ENCODE measurements at regions not wholly inside any gene's neighbourhood (a gene's known extent, or its start where the extent isn't known, plus 50 kb on each side); places are given as distances from the start of the nearest gene placed in this dataset.
"Not testable (repeated sequence)": the region's sequence is repeated elsewhere in the genome, so short reads cannot be mapped to it uniquely, and the experiment has no call there.

DNA sequence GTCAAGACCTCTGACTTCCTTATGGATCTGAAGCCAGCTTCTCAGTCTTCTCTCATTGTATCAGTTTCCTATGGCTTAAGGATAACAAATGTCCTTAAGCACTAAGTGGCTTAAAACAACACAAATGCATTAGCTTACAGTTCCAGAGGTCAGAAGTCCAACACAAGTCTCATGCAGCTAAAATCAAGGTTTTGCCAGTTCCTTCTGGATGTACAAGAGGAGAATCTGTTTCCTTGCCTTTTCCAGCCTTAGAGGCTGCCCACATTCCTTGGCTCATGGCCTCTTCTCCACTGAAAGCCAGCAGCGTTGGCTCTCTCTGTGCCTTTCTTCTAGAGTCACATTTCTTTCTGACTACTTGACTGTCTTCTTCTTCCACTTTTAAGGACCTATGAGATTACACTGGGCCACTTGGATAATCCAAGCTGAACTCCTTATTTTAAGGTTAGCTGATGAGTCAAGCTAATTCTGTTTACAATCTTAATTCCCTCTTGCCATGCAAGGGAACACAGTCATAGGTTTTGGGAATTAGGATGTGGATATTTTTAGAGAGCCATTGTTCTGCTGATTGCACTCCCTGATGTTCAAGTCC lies 179.0 kb downstream of the BCAS1 start:
- no peak for DNase-seq

DNA sequence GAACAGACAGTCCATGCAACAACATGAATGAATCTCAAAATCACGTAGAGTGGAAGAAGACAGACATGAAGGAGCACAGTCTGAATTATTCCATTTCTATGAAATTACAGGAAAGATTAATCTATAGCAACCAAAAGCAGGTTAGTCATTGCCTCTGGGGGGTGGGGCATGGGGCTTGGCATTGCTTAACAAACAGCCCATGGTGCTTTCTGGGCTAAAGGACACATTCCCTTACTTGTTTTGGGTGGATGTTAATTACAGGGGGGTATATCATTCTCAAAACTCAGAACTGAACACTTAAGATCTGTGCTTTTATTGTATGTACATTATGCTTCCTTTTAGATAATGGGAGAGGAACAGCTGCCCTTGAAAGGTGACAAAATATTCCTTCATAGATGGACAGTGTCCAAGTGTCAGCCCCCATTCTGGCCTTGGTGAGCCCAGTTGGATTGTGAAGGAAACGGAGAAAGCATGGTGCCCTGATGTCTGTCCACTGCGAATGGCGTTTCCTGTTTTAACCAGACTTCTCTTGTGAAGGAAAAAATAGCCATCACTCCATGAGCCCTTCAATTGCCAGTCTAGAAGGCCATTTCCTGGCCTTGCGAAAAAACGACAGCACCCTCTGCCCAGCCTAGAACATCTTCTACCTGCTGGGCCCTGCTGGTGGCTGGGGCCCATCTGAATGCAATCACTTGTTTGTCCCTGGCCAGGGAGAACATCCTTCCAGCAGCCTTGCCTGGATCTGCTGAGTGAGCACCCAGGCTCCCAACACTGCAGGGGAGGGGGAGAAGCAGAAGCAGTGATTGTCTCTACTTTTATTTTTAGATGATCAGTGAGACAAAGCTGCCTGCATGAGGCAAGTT lies 179.7 kb downstream of the BCAS1 start:
- DNase-seq: no peak

DNA sequence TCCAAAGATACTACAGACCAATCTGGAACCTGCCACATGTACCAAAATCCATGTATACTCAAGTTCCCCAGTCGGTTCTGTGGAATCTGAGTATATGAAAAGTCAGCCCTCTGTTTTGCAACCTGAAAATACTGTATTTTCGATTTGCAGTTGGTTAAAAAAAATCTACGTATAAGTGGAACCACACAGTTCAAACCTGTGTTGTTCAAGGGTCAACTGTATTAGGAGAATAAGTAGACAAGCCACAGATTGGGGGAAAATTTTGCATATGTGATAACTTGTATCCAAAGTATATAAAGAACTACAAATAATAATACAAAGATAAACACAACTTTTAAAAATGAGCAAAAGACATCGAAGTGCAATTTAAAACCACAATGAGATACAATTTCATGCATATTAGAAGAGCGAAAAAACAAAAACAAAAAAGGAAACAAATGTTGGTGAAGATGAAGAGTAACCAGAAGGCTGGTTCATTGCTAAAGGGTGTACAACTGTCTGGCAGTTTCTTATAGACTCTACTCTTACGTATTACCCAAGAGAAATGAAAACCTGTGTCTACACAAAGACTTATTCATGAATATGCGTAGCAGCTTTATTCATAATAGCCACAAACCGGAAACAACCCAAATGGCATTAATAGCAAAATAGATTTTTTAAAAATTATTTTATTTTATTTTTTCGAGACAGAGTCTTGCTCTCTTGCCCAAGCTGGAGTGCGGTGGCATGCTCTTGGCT lies 180.8 kb downstream of the BCAS1 start:
- no peak for DNase-seq

DNA sequence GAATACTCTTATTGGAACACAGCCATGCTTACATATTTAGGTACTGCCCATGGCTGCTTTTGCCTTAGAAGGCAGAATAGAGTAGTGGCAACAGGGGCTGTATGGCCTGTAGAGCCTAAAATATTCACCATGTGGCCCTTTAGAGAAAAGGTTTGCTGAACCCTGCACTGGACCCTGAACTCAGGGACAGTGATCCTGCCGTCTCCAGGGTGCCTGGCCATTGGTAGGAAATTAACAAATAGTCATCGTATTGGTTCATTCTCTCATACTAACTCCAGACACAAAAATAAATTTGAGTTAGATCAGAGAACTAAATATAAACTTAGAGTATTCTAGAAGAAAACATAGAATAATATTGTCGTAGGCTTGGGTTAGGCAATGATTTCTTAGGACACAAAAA lies 181.4 kb downstream of the BCAS1 start:
- no peak for DNase-seq

DNA sequence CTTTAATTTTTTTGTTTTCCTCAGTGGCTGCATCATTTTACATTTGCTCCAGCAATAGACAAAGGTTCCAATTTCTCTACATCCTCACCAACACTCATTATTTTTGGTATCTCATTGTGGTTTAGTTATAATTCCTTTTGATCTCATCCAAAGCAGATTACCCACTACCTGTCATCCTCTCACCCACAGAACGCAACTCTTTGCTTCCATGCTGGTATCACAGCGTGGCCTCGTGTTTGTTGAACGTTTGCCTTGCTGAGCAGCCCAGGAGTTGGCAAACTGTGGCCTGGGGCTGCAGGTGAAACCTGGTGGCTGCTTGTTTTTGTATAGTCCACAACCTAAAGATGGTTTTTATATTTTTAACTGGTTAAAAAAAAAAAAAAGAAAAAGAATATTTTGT lies 181.9 kb downstream of the BCAS1 start:
- no peak for DNase-seq

DNA sequence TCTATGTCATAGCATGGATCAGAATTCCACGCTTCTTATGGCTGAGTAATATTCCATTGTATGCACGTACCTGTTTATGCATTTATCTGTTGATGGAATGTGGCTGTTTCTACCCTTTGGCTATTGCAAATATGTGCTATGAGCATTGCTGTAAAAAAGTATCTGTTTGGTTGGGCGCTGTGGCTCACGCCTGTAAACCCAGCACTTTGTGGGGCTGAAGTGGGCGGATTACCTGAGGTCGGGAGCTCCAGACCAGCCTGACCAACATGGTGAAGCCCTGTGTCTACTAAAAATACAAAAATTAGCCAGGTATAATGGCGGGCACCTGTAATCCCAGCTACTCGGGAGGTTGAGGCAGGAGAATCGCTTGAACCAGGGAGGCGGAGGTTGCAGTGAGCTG lies 182.4 kb downstream of the BCAS1 start:
- DNase-seq: no peak

DNA sequence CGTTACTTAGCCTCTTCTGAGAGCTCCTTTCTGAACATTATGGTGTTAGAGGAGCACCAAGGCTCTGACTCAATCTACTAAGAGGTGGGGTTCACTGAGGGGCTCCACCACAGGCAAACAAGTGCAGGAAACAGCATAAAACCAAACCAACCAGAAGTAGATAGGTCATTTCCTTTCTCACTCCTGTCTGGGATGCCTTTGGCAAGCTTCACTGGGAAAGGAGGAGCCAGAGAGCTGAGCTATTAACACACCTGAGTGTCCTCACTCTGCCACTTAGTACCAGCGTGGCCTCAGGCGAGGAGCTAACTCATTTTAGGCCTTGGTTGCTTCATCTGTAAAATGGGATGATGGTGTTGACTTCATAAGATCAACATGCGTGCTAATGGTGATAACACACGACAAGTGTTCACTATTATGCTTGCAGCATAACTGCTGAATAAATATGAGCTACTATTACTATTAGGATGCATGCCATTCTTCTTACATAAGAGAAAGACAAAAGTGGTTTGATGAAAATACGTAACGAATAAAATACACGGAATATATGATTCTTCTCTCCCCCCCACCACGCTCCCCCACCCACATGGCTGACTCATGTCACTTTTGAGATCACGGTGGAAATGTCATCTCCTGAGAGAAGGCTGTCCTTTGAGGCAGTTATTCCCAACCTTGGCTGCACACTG lies 185.4 kb downstream of the BCAS1 start:
- DNase-seq: no peak

DNA sequence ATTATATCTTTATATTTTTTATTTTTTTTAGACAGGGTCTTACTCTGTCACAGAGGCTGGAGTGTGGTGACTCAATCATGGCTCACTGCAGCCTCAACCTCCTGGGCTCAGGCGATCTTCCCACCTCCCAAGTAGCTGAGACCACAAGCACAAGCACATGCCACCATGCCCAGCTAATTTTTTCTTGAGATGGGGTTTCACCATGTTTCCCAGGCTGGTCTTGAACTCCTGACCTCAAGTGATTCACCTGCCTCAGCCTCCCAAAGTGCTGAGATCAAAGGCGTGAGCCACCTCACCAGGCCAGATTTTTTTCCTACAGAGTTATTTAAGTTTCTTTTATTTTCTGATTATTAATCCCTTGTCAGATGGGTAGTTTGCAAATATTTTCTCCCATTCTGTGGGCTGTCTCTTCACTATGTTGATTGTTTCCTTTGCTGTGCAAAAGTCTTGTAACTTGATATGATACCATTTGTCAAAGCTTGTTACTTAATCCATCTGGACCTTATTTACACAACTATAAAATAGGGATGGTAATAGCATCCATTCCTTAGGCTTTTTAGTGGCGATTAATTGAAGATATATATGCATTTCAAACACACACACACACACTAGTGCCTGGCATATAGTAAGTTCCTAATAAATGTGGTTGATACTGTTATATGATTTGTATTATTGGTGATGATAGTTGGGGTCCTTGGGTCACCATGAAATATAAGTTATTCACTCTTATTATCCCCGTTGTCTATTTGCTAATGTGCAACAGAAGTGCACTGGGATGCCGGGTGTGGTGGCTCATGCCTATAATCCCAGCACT lies 187.1 kb downstream of the BCAS1 start:
- no peak for DNase-seq

DNA sequence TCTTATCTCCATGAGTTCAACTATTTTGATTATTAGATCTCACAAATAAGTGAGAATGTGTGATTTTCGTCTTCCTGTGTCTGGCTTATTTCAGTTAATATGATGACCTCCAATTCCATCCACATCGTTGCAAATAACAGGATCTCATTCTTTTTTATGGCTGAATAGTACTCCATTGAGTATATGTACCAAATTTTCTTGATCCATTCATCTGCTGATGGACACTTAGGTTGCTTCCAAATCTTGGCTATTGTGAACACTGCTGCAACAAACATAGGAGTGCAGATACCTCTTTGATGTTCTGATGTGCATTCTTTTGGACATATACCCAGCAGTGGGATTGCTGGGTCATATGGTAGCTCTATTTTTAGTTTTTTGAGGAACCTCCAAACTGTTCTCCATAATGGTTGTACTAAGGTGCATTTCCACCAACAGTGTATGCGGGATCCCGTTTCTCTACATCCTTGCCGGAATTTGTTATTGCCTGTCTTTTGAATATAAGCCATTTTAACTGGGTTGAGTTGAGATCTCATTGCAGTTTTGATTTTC lies 187.9 kb downstream of the BCAS1 start:
- not testable (repeated sequence) for DNase-seq

DNA sequence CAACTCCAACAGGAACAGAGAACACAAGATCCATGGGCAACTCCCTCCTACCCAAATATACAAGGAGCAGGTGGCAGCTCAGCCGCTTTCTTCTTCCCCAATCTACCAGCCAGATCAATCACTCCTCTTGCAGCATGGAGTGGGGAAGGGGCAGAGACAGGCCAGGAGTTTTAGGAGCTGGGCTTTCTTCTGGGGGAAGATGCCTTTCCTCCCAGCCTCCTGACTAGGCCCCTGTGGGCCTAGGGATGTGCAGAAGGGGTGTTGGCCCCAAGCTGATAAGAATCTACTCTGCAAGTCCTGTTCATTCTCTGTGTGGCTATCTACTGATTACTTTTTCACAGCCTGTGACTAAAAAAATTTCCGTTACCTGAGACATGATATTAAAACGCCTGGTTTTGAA lies 189.0 kb downstream of the BCAS1 start:
- DNase-seq: no peak

DNA sequence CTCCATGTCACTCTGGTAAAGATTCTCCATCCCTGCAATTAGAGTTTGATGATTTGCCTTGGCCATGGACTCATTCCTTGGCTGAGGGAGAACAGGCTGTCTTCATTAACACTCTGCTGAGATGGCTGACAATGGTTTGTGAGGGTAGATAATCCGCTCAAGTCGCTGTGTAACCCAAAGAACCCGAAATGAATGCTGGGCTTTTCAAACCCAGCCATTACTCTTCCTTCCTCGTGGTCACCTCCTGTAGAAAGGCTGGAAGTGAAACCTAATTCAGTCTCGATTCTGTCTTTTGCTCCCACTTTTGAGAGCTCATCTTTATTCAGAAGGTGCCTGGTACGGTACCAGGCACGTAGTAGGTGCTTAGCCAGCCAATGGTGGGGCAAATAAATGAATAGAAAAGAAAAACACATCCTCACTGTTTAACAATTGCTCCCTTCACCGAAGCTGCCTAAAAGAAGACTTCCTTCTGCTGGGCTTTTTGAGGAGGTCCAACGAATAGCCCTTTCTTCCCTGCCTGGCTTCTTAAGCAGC lies 190.2 kb downstream of the BCAS1 start:
- no peak for DNase-seq

DNA sequence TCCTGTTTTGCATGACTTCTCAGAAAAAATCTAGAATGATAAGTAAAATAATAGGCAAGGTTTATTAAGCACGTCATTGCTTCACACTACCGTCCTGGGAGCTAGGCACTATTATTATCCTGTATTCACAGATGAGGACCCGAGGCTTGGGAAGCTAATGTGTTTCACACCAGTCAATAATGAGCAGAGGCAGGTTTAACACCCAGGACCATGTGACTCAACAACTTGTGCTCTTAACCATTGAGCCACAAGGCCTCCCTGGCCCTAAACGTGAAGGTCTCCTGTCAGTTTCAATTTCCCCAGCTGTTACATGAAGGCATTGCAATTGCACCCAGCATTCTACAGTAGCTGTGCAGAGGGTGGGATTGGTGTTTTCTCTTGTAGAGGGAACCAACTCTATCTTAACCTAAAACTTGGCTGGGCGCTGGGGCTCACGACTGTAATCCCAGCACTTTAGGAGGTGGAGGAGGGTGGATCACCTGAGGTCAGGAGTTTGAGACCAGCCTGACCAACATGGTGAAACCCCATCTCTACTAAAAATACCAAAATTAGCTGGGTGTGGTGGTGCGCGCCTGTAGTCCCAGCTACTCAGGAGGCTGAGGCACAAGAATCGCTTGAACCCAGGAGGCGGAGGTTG lies 191.2 kb downstream of the BCAS1 start:
- DNase-seq: no peak

DNA sequence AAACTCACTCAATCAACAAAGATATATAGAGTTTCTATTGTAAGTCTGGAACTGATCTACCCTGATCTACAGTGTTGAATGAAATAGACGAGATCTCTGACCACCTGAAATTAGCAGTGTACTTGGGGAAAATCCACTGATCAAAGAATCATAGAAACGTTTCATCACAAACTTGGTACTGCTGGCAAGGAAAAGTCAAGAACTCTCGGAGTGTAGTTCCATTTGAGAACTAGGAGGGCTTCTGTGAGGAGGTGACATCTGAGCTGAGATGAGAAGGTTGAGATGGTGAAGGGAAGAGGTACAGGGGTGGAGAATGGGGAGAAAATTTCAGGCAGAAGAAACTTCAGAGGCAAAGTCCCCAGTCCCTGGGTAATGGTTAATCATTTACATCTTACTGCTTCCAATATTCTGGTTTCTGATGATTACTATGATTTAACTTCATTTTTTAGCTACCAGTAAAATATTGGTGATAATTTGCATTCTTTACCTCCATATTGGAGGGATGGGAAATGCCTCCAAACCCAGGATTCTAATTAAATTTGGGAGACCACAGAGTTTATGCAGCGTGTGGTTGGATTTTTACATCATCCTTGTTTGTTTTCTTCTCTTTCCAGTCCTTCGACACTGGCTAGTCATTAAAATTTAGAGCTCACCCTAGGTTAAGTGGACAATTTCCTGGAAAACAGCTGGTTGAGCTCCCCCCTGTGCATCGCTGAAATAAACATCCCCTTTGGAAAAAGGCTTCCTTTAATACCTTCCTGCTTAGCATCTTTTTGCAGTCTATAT lies 191.9 kb downstream of the BCAS1 start:
- no peak for DNase-seq

DNA sequence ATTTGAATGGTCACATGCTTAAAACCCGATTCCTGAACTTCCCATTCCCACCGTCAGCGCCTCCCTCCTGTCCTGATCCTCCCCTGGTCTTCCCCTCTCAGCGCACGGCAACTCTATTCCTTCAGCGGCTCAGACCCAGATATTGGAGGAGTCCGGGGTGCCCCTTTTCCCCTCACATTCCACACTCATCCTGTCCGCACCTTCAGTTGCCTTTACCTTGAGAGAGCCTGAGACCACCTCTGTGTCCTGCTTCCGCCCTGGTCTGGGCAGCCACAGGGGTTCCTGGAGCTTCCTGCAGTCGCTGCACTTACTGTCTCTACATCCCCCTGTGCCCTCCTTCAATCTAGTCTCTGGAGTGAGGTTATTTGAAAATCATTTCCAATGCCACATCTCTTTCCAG lies 193.4 kb downstream of the BCAS1 start:
- no peak for DNase-seq

DNA sequence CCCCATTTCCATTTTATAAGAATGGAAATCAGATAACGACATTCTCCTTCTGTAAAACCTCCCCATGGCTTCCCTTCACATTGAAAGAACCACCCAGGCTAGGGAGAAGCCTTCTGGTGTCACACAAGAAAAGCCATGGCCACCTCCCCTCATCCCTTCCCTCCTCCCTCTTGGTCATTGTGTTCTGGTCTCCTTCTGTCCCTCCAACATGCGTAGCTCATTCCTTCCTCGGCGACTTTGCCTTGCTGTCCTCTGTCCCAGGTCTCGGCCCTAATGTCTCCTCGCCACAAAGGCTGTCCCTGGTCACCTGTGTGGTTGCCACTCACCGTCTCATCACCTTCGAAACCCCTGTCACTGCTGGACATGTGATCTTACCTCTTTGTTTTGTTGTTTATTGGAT lies 193.9 kb downstream of the BCAS1 start:
- no peak for DNase-seq

DNA sequence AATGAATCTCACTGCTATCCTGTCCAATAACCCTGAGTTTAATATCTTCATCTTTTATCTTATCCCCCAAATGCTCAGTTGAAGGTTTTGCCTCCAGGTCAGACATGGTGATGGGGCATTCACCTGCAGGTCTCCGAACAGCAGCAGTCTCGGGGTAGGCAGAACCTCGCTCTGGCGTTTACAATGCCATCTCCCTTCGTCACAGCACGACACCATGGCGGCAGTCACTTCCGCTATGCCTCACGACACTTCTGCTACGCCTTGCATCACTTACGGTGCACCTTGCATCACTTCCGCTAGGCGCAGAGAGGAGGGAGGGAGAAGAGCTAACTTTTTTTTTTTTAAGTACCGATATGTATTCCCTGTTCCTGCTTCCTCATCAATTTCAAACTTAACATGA lies 194.9 kb downstream of the BCAS1 start:
- no peak for DNase-seq

DNA sequence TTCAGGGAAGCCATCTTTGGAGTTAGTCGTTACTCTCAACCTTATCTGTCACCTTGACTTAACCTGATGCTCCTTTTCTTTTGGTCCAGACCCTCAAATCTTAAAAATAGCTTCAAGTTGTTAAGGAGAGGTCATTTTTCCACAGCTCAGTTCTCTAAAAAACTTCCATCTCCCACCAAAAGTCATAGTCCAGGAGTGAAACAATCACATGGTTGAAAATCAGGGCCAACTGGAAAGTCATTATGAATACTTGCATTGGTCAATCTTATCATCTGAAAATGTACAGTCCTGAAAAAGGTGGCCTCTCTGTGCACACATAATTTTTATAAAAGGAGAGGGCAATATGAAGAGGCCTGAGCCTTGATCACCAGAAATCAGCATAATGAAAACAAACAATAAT lies 195.7 kb downstream of the BCAS1 start:
- DNase-seq: no peak

DNA sequence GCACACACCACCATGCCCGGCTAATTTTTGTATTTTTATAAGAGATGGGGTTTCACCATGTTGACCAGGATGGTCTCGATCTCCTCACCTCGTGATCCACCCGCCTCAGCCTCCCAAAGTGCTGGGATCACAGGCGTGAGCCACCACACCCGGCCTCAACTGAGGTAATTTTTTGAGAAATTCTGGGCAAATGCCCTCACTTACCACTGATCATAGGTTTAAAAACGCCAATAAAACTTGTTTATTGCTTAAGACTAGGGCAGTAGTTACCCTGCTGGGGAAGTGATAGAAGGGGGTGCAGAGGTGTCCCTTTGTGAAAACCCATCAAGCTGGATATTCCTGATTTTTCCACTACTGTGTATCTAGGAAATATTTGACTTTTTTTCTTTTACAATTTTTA lies 196.3 kb downstream of the BCAS1 start:
- DNase-seq: no peak

DNA sequence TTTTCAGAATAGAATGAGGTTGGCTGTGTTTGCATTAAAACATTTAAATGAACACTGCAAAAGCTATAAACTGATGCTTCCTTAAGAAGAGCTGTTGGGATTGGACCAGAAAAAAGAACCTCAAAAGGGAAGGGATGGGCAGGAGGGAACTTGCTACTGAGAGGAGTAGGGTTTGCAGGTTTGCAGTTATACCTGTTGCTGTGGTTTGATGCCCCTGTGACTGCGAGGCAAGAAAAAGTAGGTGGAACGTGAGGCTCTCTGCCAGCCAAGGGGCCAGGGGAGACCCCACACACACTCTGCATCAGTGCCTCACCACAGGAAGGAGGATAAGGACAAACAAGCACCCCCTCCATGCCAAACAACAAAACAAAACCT lies 197.2 kb downstream of the BCAS1 start:
- DNase-seq: no peak

DNA sequence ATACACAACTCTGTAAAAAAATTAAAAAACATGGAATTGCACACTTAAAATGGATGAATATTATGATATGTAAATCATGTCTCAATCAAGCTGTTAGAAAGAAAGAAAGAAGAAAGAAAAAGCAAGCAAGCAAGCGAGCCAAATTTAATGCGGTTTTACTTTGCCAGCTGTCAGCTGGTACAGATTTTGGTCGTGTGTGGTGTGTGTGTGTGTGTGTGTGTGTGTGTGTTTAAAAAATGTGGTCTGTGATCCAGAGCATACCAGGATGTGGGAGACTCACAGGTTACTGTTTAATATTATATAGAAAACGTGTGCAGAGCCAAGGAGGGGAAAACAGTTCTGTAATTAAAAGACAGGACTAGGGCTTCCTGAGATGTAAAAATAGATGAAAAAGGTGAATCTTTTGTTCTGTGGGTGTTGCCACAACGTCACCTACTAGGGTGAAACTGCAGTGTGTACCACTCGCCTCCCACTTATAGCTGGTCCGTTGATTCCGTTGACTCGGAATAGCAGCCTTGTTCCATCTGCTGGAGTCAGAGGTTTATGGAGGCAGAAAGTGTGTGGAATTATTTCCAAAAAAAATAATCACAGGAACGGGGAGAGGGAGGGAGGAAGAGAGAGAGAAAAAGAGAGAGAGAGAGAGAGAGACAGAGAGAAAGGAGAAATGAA lies 197.7 kb downstream of the BCAS1 start:
- no peak for DNase-seq

Measured in NCI-H1092 (cell line).